ENCODE measurements at regions not wholly inside any gene's neighbourhood (a gene's known extent, or its start where the extent isn't known, plus 50 kb on each side); places are given as distances from the start of the nearest gene placed in this dataset.

- Histone ChIP-seq H3K4me3 (no peak overlapping the region), H3K9me3 (no peaks in the 10 kb centered on the region), H3K4me1 (no peaks in the 10 kb centered on the region), H3K36me3 (no peaks in the 10 kb centered on the region), H3K27ac (no peak overlapping the region), H3K27me3 (no peaks in the 10 kb centered on the region)
- DNase-seq (ENCODE audit: low spot score in 2 of 2), result no peak
- 59% methylated on average over 11 of the region's 12 CpGs for WGBS
- TF ChIP-seq EP300 (IDR thresholded peaks at IDR 0.05), result no peak
- no peak for TF ChIP-seq CTCF (IDR thresholded peaks at IDR 0.05)
These were observed 110.2 kb upstream of the SPIN1 start for GRCh38 chr9:88278036-88278435.

- no peak overlapping the region for H3K27ac ChIP-seq
- TF ChIP-seq EP300 (IDR thresholded peaks at IDR 0.05) (no peak), CTCF (IDR thresholded peaks at IDR 0.05) (no peak), POLR2AphosphoS5 (IDR thresholded peaks at IDR 0.05) (no peak), POLR2A (IDR thresholded peaks at IDR 0.05) (no peak)
- H3K4me1 ChIP-seq, result no peaks in the 10 kb centered on the region
- H3K27me3 ChIP-seq, result no peaks in the 10 kb centered on the region
- 83% methylated on average over 2 of the region's 2 CpGs for WGBS
- no peaks in the 10 kb centered on the region for H3K36me3 ChIP-seq
- DNase-seq (ENCODE audit: low spot score in 2 of 2), result no peak
- H3K9me3 ChIP-seq, result no peaks in the 10 kb centered on the region
- no peak overlapping the region for H3K4me3 ChIP-seq
These were observed 114.2 kb upstream of the SPIN1 start for GRCh38 chr9:88274078-88274477.

- Histone ChIP-seq H3K9me3 (no peaks in the 10 kb centered on the region), H3K4me1 (no peaks in the 10 kb centered on the region), H3K36me3 (no peaks in the 10 kb centered on the region), H3K27me3 (no peaks in the 10 kb centered on the region), H3K4me3 (no peak overlapping the region), H3K27ac (no peak overlapping the region)
- WGBS, result 97% methylated on average over 6 of the region's 6 CpGs
- no peak for DNase-seq (ENCODE audit: low spot score in 2 of 2)
- no peak for TF ChIP-seq POLR2A (IDR thresholded peaks at IDR 0.05)
- TF ChIP-seq EP300 (IDR thresholded peaks at IDR 0.05), result no peak
- no peak for TF ChIP-seq CTCF (IDR thresholded peaks at IDR 0.05)
- no peak for TF ChIP-seq POLR2AphosphoS5 (IDR thresholded peaks at IDR 0.05)
These were observed 115.3 kb upstream of the SPIN1 start for GRCh38 chr9:88272986-88273385.

GRCh38 chr9:88270413-88270812 is 117.8 kb upstream of the SPIN1 start:
- no peaks in the 10 kb centered on the region for H3K27me3 ChIP-seq
- no peaks in the 10 kb centered on the region for H3K9me3 ChIP-seq
- DNase-seq (ENCODE audit: low spot score in 2 of 2), result no peak
- TF ChIP-seq EP300 (IDR thresholded peaks at IDR 0.05), result no peak
- 71% methylated on average over 3 of the region's 3 CpGs for WGBS
- no peak overlapping the region for H3K27ac ChIP-seq
- H3K4me3 ChIP-seq, result no peak overlapping the region
- H3K36me3 ChIP-seq, result no peaks in the 10 kb centered on the region
- no peaks in the 10 kb centered on the region for H3K4me1 ChIP-seq

GRCh38 chr9:88268886-88269285 is 119.4 kb upstream of the SPIN1 start:
- H3K4me1 ChIP-seq, result no peaks in the 10 kb centered on the region
- H3K9me3 ChIP-seq, result no peaks in the 10 kb centered on the region
- H3K27me3 ChIP-seq, result no peaks in the 10 kb centered on the region
- H3K36me3 ChIP-seq, result no peaks in the 10 kb centered on the region
- H3K27ac ChIP-seq, result no peak overlapping the region
- no peak for DNase-seq (ENCODE audit: low spot score in 2 of 2)
- no peak for TF ChIP-seq POLR2A (IDR thresholded peaks at IDR 0.05)
- TF ChIP-seq CTCF (IDR thresholded peaks at IDR 0.05), result no peak
- no peak for TF ChIP-seq POLR2AphosphoS5 (IDR thresholded peaks at IDR 0.05)
- TF ChIP-seq EP300 (IDR thresholded peaks at IDR 0.05), result no peak
- no peak overlapping the region for H3K4me3 ChIP-seq

- H3K36me3 ChIP-seq, result no peaks in the 10 kb centered on the region
- no peaks in the 10 kb centered on the region for H3K4me1 ChIP-seq
- H3K4me3 ChIP-seq, result no peak overlapping the region
- DNase-seq (ENCODE audit: low spot score in 2 of 2), result no peak
- TF ChIP-seq POLR2A (IDR thresholded peaks at IDR 0.05) (no peak), CTCF (IDR thresholded peaks at IDR 0.05) (no peak), POLR2AphosphoS5 (IDR thresholded peaks at IDR 0.05) (no peak), EP300 (IDR thresholded peaks at IDR 0.05) (no peak)
- 87% methylated on average over 4 of the region's 4 CpGs for WGBS
- no peak overlapping the region for H3K27ac ChIP-seq
- no peaks in the 10 kb centered on the region for H3K9me3 ChIP-seq
- no peaks in the 10 kb centered on the region for H3K27me3 ChIP-seq
These were observed 121.0 kb upstream of the SPIN1 start for GRCh38 chr9:88267283-88267682.

Measured in suprapubic skin (tissue), 4 donors.